ENCODE measurements at regions not wholly inside any gene's neighbourhood (a gene's known extent, or its start where the extent isn't known, plus 50 kb on each side); places are given as distances from the start of the nearest gene placed in this dataset.

- H3K79me2 ChIP-seq (ENCODE audit: control insufficient read depth, insufficient read depth, low read length) = no peaks in the 10 kb centered on the region
- no peaks in the 10 kb centered on the region for H4K20me1 ChIP-seq (ENCODE audit: control insufficient read depth, extremely low read depth, insufficient read depth, low read length)
- H3K27ac ChIP-seq (ENCODE audit: control insufficient read depth, insufficient read depth, low read length) = no peak overlapping the region
- H2AFZ ChIP-seq (ENCODE audit: control insufficient read depth, low read length) = no peak overlapping the region
- no peak for DNase-seq (ENCODE audit: low read depth, low spot score)
- dilution Hi-C loops (cut with MboI; ENCODE audit: extremely low pct_ligation_motif_present, low sequenced_read_pairs) = no loop called here
- H3K4me3 ChIP-seq (ENCODE audit: control insufficient read depth in 2 of 3, extremely low read depth in 1 of 3, insufficient read depth in 2 of 3, low read depth in 1 of 3, low read length in 3 of 3) = no peak overlapping the region
- H3K9me1 ChIP-seq (ENCODE audit: control insufficient read depth, extremely low read depth, insufficient read depth, low read length) = no peaks in the 10 kb centered on the region
- TF ChIP-seq CTCF (optimal IDR thresholded peaks at IDR 0.05 in 1 of 3, IDR thresholded peaks at IDR 0.05 in 1 of 3, conservative IDR thresholded peaks at IDR 0.05 in 1 of 3; ENCODE audit: extremely low read depth in 1 of 3, insufficient read depth in 2 of 3, low read length in 3 of 3) = no peak
- no peak for TF ChIP-seq EZH2 (IDR thresholded peaks at IDR 0.05; ENCODE audit: low read length)
- H3K9ac ChIP-seq (ENCODE audit: control insufficient read depth, extremely low read depth, insufficient read depth, low read length) = no peak overlapping the region
- H3K4me2 ChIP-seq (ENCODE audit: control insufficient read depth, extremely low read depth, insufficient read depth, low read depth, low read length) = no peak overlapping the region
- no peaks in the 10 kb centered on the region for H3K9me3 ChIP-seq (ENCODE audit: control insufficient read depth, low read depth, low read length)
- no peaks in the 10 kb centered on the region for H3K4me1 ChIP-seq (ENCODE audit: control insufficient read depth, extremely low read depth, insufficient read depth, low read length)
- FAIRE-seq = no peak
- H3K36me3 ChIP-seq (ENCODE audit: control insufficient read depth in 2 of 2, extremely low read depth in 1 of 2, insufficient read depth in 2 of 2, low read length in 2 of 2) = no peaks in the 10 kb centered on the region
- H3K27me3 ChIP-seq (ENCODE audit: control insufficient read depth, extremely low read depth, insufficient read depth, low read length) = no peaks in the 10 kb centered on the region
Measured at GRCh38 chr6:91328241-91328640, 741.4 kb upstream of the MAP3K7 start.

- no peaks in the 10 kb centered on the region for H4K20me1 ChIP-seq (ENCODE audit: control insufficient read depth, extremely low read depth, insufficient read depth, low read length)
- no peak overlapping the region for H3K27ac ChIP-seq (ENCODE audit: control insufficient read depth, insufficient read depth, low read length)
- no peaks in the 10 kb centered on the region for H3K4me1 ChIP-seq (ENCODE audit: control insufficient read depth, extremely low read depth, insufficient read depth, low read length)
- H3K9ac ChIP-seq (ENCODE audit: control insufficient read depth, extremely low read depth, insufficient read depth, low read length) = no peak overlapping the region
- H3K4me3 ChIP-seq (ENCODE audit: control insufficient read depth in 2 of 3, extremely low read depth in 1 of 3, insufficient read depth in 2 of 3, low read depth in 1 of 3, low read length in 3 of 3) = no peak overlapping the region
- no peaks in the 10 kb centered on the region for H3K9me3 ChIP-seq (ENCODE audit: control insufficient read depth, low read depth, low read length)
- no peak overlapping the region for H3K4me2 ChIP-seq (ENCODE audit: control insufficient read depth, extremely low read depth, insufficient read depth, low read depth, low read length)
- no peaks in the 10 kb centered on the region for H3K79me2 ChIP-seq (ENCODE audit: control insufficient read depth, insufficient read depth, low read length)
- dilution Hi-C loops (cut with MboI; ENCODE audit: extremely low pct_ligation_motif_present, low sequenced_read_pairs) = no loop called here
- no peaks in the 10 kb centered on the region for H3K36me3 ChIP-seq (ENCODE audit: control insufficient read depth in 2 of 2, extremely low read depth in 1 of 2, insufficient read depth in 2 of 2, low read length in 2 of 2)
- TF ChIP-seq EZH2 (IDR thresholded peaks at IDR 0.05; ENCODE audit: low read length) = no peak
- TF ChIP-seq CTCF (optimal IDR thresholded peaks at IDR 0.05 in 1 of 3, IDR thresholded peaks at IDR 0.05 in 1 of 3, conservative IDR thresholded peaks at IDR 0.05 in 1 of 3; ENCODE audit: extremely low read depth in 1 of 3, insufficient read depth in 2 of 3, low read length in 3 of 3) = no peak
- FAIRE-seq (no peak), DNase-seq (ENCODE audit: low read depth, low spot score) (no peak)
- no peak overlapping the region for H2AFZ ChIP-seq (ENCODE audit: control insufficient read depth, low read length)
- H3K27me3 ChIP-seq (ENCODE audit: control insufficient read depth, extremely low read depth, insufficient read depth, low read length) = no peaks in the 10 kb centered on the region
- no peaks in the 10 kb centered on the region for H3K9me1 ChIP-seq (ENCODE audit: control insufficient read depth, extremely low read depth, insufficient read depth, low read length)
Measured at GRCh38 chr6:91324711-91325110, 737.8 kb upstream of the MAP3K7 start.

Data from keratinocyte (primary cell).